Activated CD4-positive, alpha-beta T cell treated with anti-CD3 and anti-CD28 coated beads for 24 hours (primary cell): ENCODE measurements at regions not wholly inside any gene's neighbourhood (a gene's known extent, or its start where the extent isn't known, plus 50 kb on each side); places are given as distances from the start of the nearest gene placed in this dataset.

Source experiments
- DNase-seq, 2 donors: peaks; one replicate each; pipeline ENCODE4 v3.0.0-alpha.2; 2020; ENCODE audit warnings: low read depth in 2 of 2

DNA sequence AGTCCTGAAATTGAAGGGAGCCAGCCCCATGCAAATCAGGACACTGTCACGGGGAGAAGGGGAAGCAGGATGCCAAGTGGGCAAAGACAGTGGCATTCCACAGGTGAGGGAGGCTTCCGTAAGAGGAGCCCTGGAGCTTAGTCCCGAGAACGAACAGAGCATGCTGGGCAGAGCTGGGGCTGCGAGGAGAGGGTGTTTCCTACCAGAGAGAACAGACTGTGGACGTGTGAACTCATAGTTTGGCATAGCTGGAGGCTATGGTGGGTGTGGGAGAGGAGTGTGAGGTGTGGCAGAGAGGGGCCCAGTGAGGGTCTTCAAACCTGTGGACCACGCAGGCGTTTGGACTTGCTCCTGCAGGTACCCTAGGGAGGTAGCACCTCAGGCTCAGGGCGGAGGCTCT, 102.8 kb upstream of the SMIM23 start:
- DNase-seq = no peak

GRCh38 chr5:171684169-171684568, 101.4 kb upstream of the SMIM23 start:
- no peak for DNase-seq

- DNase-seq = no peak
These were observed 96.7 kb upstream of the SMIM23 start for GRCh38 chr5:171688696-171689495.

DNA sequence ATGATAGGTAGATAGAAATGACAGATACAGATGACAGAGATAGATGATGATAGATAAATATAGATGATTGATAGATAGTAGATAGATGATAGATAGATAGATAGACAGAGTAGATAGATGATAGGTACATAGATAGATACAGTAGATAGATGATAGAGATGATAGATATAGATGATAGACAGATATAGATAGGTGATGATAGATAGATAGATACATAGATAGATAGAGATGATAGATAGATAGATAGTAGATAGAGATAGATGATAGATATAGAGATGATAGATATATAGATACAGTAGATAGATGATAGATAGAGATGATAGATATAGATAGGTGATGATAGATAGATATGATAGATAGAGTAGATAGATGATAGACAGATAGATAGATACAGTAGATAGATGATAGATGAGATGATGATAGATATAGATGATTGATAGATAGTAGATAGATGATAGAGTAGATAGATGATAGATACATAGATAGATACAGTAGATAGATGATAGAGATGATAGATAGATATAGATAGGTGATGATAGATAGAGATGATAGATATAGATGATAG, 95.7 kb upstream of the SMIM23 start:
- DNase-seq = no peak

- DNase-seq = no peak
These were observed 93.5 kb upstream of the SMIM23 start for GRCh38 chr5:171692107-171692506.

- DNase-seq = no peak
These were observed 92.7 kb upstream of the SMIM23 start for GRCh38 chr5:171692936-171693335.

- no peak for DNase-seq
These were observed 92.2 kb upstream of the SMIM23 start for GRCh38 chr5:171693412-171693811.

DNA sequence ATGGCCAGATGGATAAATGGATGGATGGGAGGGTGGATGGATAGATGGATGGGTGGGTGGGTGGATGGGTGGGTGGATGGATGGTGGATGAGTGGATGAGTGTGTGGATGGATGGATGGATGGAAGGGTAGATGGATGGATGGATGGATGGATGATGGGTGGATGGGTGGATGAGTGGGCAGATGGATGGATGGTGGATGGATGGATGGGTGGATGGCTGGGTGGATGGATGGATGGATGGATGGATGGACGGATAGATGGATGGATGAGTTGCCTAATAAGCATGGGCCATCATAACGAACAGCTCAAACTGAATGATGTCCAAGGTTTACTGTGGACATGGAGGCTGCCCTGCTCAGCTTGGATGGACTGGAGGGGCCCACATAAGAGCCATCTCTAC, 89.8 kb upstream of the SMIM23 start:
- DNase-seq = no peak

DNA sequence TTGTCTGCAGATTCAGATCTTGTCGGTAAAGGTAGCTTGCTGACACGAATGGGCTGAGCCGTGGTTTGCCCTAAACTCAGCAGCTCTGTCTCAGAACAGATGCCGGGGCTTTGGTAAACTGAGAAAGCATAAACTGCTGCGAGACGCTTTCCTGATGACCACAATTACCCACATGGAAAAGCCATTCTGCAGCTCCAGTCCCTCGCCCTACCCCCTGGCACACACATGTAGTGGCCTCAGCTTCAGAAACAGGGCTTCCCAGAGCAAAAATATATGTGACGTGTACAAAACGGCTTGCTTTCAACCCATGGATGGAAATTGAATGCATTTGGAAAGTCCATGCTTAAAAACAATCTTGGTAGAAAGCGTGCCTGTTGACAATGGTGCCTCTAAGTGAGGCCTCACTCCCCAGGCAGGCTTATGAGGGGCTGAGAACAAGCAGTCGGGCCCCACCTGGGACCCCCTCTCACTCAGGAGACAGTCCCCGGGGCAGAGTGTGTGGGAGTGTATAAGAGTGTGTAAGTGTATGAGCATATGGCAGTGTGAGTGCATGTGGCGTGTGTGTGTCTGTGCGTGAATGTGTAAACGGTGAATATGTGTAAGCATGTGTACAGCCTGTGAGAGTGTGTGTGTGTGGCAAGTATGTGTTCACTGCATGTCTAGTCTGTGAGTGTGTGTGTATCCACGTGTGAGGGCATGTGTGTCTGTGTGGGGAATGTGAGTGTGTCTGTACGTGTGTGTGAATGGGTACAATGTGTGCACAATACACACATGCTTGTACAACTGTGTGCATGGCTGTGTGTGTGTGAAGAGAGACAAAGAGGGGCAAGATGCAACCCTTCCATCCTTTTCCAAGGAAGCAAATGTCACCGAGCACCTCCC, 88.2 kb upstream of the SMIM23 start:
- no peak for DNase-seq

GRCh38 chr5:171700318-171700912, 85.2 kb upstream of the SMIM23 start:
- no peak for DNase-seq

GRCh38 chr5:171701100-171701541, 84.5 kb upstream of the SMIM23 start:
- DNase-seq = no peak

GRCh38 chr5:171702135-171702770, 83.4 kb upstream of the SMIM23 start:
- no peak for DNase-seq

DNA sequence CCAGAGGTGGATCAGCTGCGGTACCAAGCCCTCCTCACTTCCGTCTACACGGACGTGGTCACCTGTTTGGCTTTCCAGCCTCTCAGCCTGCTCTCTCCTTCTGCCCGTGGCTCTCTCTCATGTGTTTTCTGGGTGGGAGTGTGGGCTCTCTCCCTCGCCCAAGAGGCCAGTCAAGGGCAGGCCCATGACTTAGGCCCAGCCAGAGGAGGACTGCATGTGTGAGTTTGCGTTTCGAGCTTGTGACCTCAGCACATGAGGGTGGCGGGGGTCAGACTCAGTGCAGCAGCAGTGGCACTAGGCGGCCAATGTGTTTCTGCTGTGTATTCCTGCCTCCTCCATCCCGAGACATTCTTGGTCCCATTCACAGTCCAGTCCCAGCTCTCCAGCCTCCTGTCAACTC, 82.5 kb upstream of the SMIM23 start:
- no peak for DNase-seq

DNA sequence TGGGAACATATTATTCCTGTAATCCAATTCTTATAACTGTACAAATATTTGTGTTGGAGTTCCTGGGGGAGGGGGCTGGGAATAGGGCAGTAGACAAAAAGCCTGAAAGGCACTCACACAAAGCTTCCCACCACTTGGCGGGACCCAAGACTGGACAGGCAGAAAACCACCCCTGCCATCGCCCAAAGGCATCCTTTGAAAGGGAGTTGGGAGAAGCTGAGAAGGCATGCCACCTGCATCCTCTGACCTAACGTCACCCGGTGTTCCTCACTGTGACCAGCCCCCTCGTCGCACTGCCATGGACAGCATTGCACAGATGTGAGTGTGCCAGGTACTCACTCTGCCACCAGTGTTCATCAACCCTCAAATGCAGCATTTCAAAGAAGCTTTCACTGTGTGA, 80.6 kb upstream of the SMIM23 start:
- DNase-seq = no peak

GRCh38 chr5:171705830-171706468, 79.7 kb upstream of the SMIM23 start:
- no peak for DNase-seq

DNA sequence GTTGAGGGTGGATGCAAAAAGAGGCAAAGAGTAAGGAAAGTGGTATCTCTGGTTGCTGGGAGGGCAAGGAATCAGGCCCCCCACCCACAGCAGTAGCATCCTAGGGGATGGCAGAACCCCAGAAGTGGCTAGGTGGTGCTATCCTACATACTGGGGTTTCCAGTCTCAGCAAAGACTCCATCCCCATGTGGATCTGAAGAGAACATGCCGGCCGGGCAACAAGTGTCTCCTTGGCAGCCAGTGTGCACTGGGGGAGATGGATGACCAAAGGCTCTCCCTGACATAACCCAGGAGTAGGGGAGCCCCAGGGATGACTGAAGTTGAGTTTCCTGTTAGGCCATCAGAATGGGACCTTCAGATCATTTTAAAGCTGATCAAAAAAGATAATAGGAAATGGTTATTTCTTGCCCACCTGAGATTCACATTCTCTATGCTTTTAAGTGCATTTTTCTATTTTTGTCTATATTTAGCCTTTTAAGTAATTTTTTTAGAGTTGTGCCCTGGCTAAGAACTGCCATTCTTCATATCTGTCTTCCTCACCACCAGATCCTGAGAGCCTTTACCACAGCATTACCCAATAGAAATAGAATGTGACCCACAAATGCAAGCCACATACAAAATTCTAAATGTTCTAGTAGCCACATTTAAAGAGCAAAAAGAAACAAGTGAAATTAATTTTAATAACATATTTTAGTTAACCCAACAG, 78.7 kb upstream of the SMIM23 start:
- DNase-seq = no peak

DNA sequence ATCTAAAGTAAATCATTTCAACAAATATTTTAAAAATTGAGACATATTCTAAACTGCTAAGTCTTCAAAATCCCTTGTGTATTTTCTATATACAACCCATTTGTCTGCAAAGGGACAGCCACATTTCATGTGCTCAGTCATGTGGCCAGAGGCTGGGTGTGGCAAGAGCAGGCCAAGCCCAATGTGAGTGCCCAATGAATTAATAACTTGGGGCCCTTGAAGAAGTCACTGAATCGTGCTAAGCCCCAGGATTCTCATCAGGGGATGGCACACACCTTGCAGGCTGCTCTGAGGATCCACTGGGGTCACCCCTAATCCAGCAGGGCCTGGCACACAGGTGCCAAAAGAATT, 78.2 kb upstream of the SMIM23 start:
- no peak for DNase-seq

DNA sequence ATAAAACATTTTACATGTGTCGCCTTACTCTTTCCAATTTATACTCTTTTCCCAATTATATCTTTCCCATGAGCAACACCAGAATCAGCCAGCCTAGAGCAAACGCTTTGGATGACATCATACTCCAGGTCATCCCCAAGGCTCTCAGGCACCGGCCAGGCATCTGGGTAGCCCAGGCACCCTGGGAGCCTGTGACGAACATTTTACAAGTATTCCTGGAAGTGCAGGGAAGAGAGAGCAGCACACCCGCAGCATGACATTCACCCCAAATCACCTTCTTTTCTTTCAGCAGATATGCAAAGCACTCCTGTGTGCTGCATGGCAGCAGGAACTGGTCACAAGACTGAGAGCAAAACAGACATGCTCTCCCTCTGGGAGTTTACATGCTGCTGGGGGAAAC, 75.7 kb upstream of the SMIM23 start:
- DNase-seq = no peak

DNA sequence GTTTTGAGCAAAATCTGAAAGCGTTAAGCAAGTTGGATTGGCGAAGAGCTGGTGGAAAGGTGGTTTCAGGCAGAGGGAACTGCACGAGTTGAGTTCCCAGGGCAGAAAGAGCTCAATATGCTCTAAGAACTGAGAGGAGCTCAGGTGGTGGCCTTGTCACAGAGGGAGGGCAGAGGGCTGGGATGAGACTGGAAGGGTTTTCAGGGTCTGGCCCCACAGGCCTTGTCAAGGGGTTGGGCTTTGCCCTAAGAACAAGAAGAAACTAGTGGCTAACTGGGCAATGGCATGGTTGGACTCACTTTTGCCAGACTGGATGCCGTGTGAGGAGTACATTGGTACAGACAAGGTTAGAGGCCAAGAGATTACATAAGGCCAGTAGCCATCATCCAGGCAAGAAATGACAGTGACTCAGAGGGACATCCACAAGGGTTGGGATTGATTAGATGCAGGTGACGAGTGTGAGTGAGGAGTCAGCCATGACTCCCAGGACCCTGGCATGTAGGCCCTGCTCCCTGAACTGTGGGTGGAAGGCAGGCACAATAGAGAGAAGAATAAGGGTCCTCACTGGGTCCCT, 75.1 kb upstream of the SMIM23 start:
- no peak for DNase-seq

DNA sequence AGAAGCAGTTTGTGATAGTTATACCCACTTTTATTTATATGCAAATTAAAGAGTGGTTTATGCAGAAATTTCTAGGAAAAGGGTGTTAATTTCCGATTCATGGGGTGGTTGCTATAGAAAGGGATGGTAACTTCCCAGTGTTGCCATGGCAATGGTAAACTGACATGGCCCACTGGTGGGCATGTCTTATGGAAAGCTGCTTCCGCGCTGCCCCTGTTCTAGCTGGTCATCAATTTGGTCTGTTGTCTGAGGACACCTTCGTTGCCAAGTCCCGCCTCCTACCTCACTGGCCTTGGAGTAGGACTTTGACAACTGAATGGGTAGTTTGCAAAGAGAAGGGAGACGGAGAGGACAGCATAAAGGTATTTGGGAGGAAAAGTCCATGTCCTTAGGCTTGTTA, 74.0 kb upstream of the SMIM23 start:
- DNase-seq = no peak
